Right lobe of liver (tissue), 4 donors: ENCODE measurements at regions not wholly inside any gene's neighbourhood (a gene's known extent, or its start where the extent isn't known, plus 50 kb on each side); places are given as distances from the start of the nearest gene placed in this dataset.

ENCODE experiments used
- POLR2A ChIP-seq: fragments of 450-650 bp; IDR thresholded peaks from one replicate; pipeline ENCODE4 v1.6.1; 2017; ENCODE audit warnings: antibody characterized with exemption, mild to moderate bottlenecking
- TF ChIP-seq, protein P1 (sequence below), 4 donors: fragments of 200-600 bp in 3 of 4; fragments of 450-650 bp in 1 of 4; IDR thresholded peaks; one replicate each; pipeline versions ENCODE4 v1.5.1 to v1.8.0; 2016 to 2022; ENCODE audit warnings: antibody characterized with exemption in 4 of 4, mild to moderate bottlenecking in 2 of 4
- donor health status: DM: no; HTN: no; CAD: no.
- donor health status: DM: no; HTN: no; CAD: no.
- donor health status: DM: no; HTN: yes; CAD: no.

DNA sequence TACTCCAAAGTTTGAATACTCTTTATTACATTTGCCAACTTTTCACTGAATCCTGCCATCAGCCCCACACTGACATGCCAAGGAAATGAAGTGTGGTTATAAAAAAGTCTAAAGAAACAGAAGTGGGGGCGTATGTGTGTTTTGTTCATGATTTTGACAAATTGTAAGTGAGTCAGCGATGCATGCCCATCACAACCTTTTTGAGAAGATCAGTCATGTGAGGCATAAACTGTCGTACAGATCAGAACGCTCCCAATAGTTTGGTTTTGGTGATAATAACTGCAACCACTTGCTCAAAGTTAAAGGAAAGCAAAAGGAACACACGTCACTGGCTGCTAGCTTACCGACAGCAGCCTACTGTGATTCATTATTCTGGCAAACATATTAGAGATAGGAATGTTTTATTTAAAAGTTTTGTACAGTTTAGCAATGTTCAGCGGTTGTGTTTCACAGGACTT is 95.6 kb downstream of the RGS2 start:
- TF ChIP-seq, protein P1, sequence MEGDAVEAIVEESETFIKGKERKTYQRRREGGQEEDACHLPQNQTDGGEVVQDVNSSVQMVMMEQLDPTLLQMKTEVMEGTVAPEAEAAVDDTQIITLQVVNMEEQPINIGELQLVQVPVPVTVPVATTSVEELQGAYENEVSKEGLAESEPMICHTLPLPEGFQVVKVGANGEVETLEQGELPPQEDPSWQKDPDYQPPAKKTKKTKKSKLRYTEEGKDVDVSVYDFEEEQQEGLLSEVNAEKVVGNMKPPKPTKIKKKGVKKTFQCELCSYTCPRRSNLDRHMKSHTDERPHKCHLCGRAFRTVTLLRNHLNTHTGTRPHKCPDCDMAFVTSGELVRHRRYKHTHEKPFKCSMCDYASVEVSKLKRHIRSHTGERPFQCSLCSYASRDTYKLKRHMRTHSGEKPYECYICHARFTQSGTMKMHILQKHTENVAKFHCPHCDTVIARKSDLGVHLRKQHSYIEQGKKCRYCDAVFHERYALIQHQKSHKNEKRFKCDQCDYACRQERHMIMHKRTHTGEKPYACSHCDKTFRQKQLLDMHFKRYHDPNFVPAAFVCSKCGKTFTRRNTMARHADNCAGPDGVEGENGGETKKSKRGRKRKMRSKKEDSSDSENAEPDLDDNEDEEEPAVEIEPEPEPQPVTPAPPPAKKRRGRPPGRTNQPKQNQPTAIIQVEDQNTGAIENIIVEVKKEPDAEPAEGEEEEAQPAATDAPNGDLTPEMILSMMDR (IDR thresholded peaks at IDR 0.05): no peak
- no peak for TF ChIP-seq POLR2A
